ENCODE measurements at regions not wholly inside any gene's neighbourhood (a gene's known extent, or its start where the extent isn't known, plus 50 kb on each side); places are given as distances from the start of the nearest gene placed in this dataset.

DNA sequence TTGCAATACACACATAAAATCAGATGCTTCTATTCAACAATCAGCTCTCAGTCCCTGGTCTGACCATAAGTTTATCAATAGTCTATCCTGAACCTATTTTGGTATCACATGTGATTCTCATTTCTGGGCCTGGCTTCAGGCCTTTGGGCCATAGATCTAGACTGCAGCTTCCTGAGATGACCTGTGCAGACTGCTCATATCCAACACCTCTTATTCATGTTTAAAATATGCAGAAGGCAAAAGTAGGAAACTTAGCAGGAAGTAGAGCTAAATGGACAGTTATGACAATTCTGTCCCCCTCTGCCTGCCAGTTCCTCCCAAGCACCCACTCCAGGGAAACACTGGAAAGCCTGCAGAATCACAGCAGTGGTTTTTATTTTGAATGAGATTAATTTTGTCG, 53.3 kb downstream of the C7orf25 start:
- Histone ChIP-seq H2BK120ac (ENCODE audit: low read depth, low read length) (no peak overlapping the region), H2BK5ac (ENCODE audit: low read length) (no peak overlapping the region), H3K4me1 (ENCODE audit: control insufficient read depth, low read depth, low read length) (no peaks in the 10 kb centered on the region), H3K18ac (ENCODE audit: low read length) (no peak overlapping the region), H3K36me3 (ENCODE audit: control insufficient read depth, insufficient read depth, low read length) (no peaks in the 10 kb centered on the region), H3K4me3 (ENCODE audit: low read length) (no peak overlapping the region), H3K79me1 (ENCODE audit: low read length) (no peaks in the 10 kb centered on the region), H2AK5ac (ENCODE audit: low read length) (no peak overlapping the region), H3K23ac (ENCODE audit: low read length) (no peak overlapping the region), H3K56ac (ENCODE audit: low read length) (no peak overlapping the region), H3K4me2 (ENCODE audit: low read length) (no peak overlapping the region), H3K27ac (ENCODE audit: low read depth, low read length) (no peak overlapping the region), H3K9ac (ENCODE audit: low read length) (no peak overlapping the region), H2BK15ac (replicated peaks; ENCODE audit: low read depth) (no peak overlapping the region), H4K8ac (ENCODE audit: low read depth, low read length) (no peak overlapping the region), H3K4ac (ENCODE audit: low read depth, low read length) (no peak overlapping the region), H3K27me3 (ENCODE audit: insufficient read depth, low read length, poor library complexity) (no peaks in the 10 kb centered on the region), H3K79me2 (ENCODE audit: control insufficient read depth, insufficient read depth, low read length) (no peaks in the 10 kb centered on the region), H4K5ac (ENCODE audit: low read length) (no peak overlapping the region)
- no CpG with 5 or more reads among the region's 1 CpG for WGBS (ENCODE audit: extremely low coverage, insufficient coverage, low lambda C conversion rate)
- DNase-seq = no peak

DNA sequence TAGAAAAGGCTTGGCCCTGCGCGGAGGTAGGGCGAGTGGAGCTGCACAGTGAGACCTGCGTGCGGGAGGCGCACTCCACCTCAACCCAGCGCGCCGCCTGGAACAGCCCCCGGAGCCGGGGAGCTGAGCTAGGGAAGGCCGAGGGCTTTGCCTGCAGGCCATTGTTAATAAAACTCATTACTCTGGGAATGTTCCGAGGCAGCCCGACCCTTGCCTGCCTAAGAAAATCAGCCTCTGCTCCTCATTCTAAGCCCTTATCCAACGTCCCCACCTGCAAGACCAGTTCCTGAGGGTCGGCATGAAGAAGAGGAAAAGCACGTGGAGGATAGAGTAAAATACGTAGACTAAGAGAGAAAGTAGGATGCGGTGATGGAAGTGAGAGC, 55.3 kb downstream of the C7orf25 start:
- Histone ChIP-seq H3K4me1 (ENCODE audit: control insufficient read depth, low read depth, low read length) (no peaks in the 10 kb centered on the region), H2BK120ac (ENCODE audit: low read depth, low read length) (no peak overlapping the region), H3K4ac (ENCODE audit: low read depth, low read length) (no peak overlapping the region), H3K36me3 (ENCODE audit: control insufficient read depth, insufficient read depth, low read length) (no peaks in the 10 kb centered on the region), H3K18ac (ENCODE audit: low read length) (no peak overlapping the region), H2BK15ac (replicated peaks; ENCODE audit: low read depth) (no peak overlapping the region), H3K4me3 (ENCODE audit: low read length) (no peak overlapping the region), H3K4me2 (ENCODE audit: low read length) (no peak overlapping the region), H4K5ac (ENCODE audit: low read length) (no peak overlapping the region), H4K8ac (ENCODE audit: low read depth, low read length) (no peak overlapping the region), H2AK5ac (ENCODE audit: low read length) (no peak overlapping the region), H3K9ac (ENCODE audit: low read length) (no peak overlapping the region), H3K23ac (ENCODE audit: low read length) (no peak overlapping the region), H3K56ac (ENCODE audit: low read length) (no peak overlapping the region), H3K79me2 (ENCODE audit: control insufficient read depth, insufficient read depth, low read length) (no peaks in the 10 kb centered on the region), H3K79me1 (ENCODE audit: low read length) (no peaks in the 10 kb centered on the region), H3K27ac (ENCODE audit: low read depth, low read length) (no peak overlapping the region), H2BK5ac (ENCODE audit: low read length) (no peak overlapping the region), H3K27me3 (ENCODE audit: insufficient read depth, low read length, poor library complexity) (no peaks in the 10 kb centered on the region)
- no CpG with 5 or more reads among the region's 19 CpGs for WGBS (ENCODE audit: extremely low coverage, insufficient coverage, low lambda C conversion rate)
- DNase-seq = no peak

- H2BK15ac ChIP-seq (replicated peaks; ENCODE audit: low read depth) = no peak overlapping the region
- H4K8ac ChIP-seq (ENCODE audit: low read depth, low read length) = no peak overlapping the region
- H3K9ac ChIP-seq (ENCODE audit: low read length) = no peak overlapping the region
- no peaks in the 10 kb centered on the region for H3K36me3 ChIP-seq (ENCODE audit: control insufficient read depth, insufficient read depth, low read length)
- no peak overlapping the region for H3K18ac ChIP-seq (ENCODE audit: low read length)
- H4K5ac ChIP-seq (ENCODE audit: low read length) = no peak overlapping the region
- H2AK5ac ChIP-seq (ENCODE audit: low read length) = no peak overlapping the region
- no peak for DNase-seq
- H3K4me2 ChIP-seq (ENCODE audit: low read length) = no peak overlapping the region
- no peak overlapping the region for H3K4ac ChIP-seq (ENCODE audit: low read depth, low read length)
- no peaks in the 10 kb centered on the region for H3K79me2 ChIP-seq (ENCODE audit: control insufficient read depth, insufficient read depth, low read length)
- H2BK5ac ChIP-seq (ENCODE audit: low read length) = no peak overlapping the region
- no CpG with 5 or more reads among the region's 11 CpGs for WGBS (ENCODE audit: extremely low coverage, insufficient coverage, low lambda C conversion rate)
- no peaks in the 10 kb centered on the region for H3K4me1 ChIP-seq (ENCODE audit: control insufficient read depth, low read depth, low read length)
- H2BK120ac ChIP-seq (ENCODE audit: low read depth, low read length) = no peak overlapping the region
- H3K27ac ChIP-seq (ENCODE audit: low read depth, low read length) = no peak overlapping the region
- no peak overlapping the region for H3K23ac ChIP-seq (ENCODE audit: low read length)
- no peaks in the 10 kb centered on the region for H3K27me3 ChIP-seq (ENCODE audit: insufficient read depth, low read length, poor library complexity)
- H3K56ac ChIP-seq (ENCODE audit: low read length) = no peak overlapping the region
- H3K4me3 ChIP-seq (ENCODE audit: low read length) = no peak overlapping the region
- H3K79me1 ChIP-seq (ENCODE audit: low read length) = no peaks in the 10 kb centered on the region
These were observed 57.2 kb downstream of the C7orf25 start for GRCh38 chr7:42854571-42855118.

DNA sequence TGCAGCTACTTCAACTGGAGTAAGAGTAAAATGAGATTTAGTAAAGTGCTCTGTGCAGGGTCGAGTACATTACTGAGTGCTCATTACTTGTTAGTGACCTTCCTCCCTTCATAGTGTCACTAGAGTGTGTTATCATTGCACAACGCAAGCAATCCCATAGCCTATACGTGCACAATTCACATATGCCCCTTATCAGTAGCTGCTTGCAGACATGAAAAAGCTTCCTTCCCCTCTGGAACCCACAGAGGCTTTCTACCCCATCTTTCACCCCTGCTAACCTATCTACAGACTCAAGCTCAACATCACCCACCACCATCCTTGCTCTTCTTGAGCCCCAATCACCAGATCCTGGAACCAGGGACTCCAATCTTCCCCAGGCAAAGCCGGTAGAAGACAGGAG, 59.3 kb downstream of the C7orf25 start:
- H4K5ac ChIP-seq (ENCODE audit: low read length) = no peak overlapping the region
- no peak overlapping the region for H3K4ac ChIP-seq (ENCODE audit: low read depth, low read length)
- H2AK5ac ChIP-seq (ENCODE audit: low read length) = no peak overlapping the region
- WGBS (ENCODE audit: extremely low coverage, insufficient coverage, low lambda C conversion rate) = no CpG with 5 or more reads among the region's 4 CpGs
- H2BK15ac ChIP-seq (replicated peaks; ENCODE audit: low read depth) = no peak overlapping the region
- no peak overlapping the region for H3K18ac ChIP-seq (ENCODE audit: low read length)
- no peak overlapping the region for H3K56ac ChIP-seq (ENCODE audit: low read length)
- no peak overlapping the region for H3K27ac ChIP-seq (ENCODE audit: low read depth, low read length)
- H3K9ac ChIP-seq (ENCODE audit: low read length) = no peak overlapping the region
- H4K8ac ChIP-seq (ENCODE audit: low read depth, low read length) = no peak overlapping the region
- no peak overlapping the region for H3K4me3 ChIP-seq (ENCODE audit: low read length)
- no peak for DNase-seq
- no peaks in the 10 kb centered on the region for H3K79me1 ChIP-seq (ENCODE audit: low read length)
- no peak overlapping the region for H2BK5ac ChIP-seq (ENCODE audit: low read length)
- no peak overlapping the region for H3K23ac ChIP-seq (ENCODE audit: low read length)
- no peaks in the 10 kb centered on the region for H3K27me3 ChIP-seq (ENCODE audit: insufficient read depth, low read length, poor library complexity)
- no peaks in the 10 kb centered on the region for H3K4me1 ChIP-seq (ENCODE audit: control insufficient read depth, low read depth, low read length)
- no peaks in the 10 kb centered on the region for H3K79me2 ChIP-seq (ENCODE audit: control insufficient read depth, insufficient read depth, low read length)
- H3K36me3 ChIP-seq (ENCODE audit: control insufficient read depth, insufficient read depth, low read length) = no peaks in the 10 kb centered on the region
- H2BK120ac ChIP-seq (ENCODE audit: low read depth, low read length) = no peak overlapping the region
- no peak overlapping the region for H3K4me2 ChIP-seq (ENCODE audit: low read length)

DNA sequence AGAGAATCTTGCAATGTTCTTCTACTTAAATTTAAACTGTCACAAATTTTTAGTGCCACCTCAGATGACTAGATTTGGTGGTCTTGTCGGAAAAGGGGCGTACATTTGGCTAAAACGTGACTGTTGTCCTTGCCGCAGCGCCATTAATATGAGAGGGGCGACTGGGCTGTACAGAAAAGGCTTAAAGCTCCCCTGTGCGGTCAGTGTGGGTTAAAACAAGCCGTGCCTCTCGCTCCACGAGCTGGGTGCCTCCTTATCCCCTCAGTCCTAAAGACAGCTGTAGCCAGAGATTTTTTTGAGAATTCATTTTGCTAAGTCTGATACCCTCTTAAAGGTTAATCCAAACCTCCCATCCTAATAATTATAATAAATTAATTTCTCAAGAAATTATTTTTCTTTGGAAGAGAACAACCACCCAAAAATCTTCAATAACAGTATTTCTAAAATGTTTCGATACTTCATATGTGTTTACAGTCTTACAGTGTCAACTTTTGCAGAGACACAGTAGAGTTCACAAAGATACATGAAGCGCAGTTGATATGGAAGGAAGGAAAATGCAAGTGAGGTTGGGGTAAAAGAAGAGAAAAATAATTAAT, 68.6 kb downstream of the C7orf25 start:
- Histone ChIP-seq H3K4me1 (ENCODE audit: control insufficient read depth, low read depth, low read length) (no peaks in the 10 kb centered on the region), H4K5ac (ENCODE audit: low read length) (no peak overlapping the region), H3K4me2 (ENCODE audit: low read length) (no peak overlapping the region), H3K9ac (ENCODE audit: low read length) (no peak overlapping the region), H3K27me3 (ENCODE audit: insufficient read depth, low read length, poor library complexity) (no peaks in the 10 kb centered on the region), H2BK15ac (replicated peaks; ENCODE audit: low read depth) (no peak overlapping the region), H3K56ac (ENCODE audit: low read length) (no peak overlapping the region), H3K36me3 (ENCODE audit: control insufficient read depth, insufficient read depth, low read length) (no peaks in the 10 kb centered on the region), H2AK5ac (ENCODE audit: low read length) (no peak overlapping the region), H2BK120ac (ENCODE audit: low read depth, low read length) (no peak overlapping the region), H3K4ac (ENCODE audit: low read depth, low read length) (no peak overlapping the region), H2BK5ac (ENCODE audit: low read length) (no peak overlapping the region), H3K23ac (ENCODE audit: low read length) (no peak overlapping the region), H3K79me2 (ENCODE audit: control insufficient read depth, insufficient read depth, low read length) (no peaks in the 10 kb centered on the region), H3K4me3 (ENCODE audit: low read length) (no peak overlapping the region), H3K18ac (ENCODE audit: low read length) (no peak overlapping the region), H4K8ac (ENCODE audit: low read depth, low read length) (no peak overlapping the region), H3K79me1 (ENCODE audit: low read length) (no peaks in the 10 kb centered on the region), H3K27ac (ENCODE audit: low read depth, low read length) (no peak overlapping the region)
- WGBS (ENCODE audit: extremely low coverage, insufficient coverage, low lambda C conversion rate) = no CpG with 5 or more reads among the region's 12 CpGs
- DNase-seq = peak; percentile 70

GRCh38 chr7:42834676-42835075, 77.2 kb downstream of the C7orf25 start:
- Histone ChIP-seq H3K27me3 (ENCODE audit: insufficient read depth, low read length, poor library complexity) (no peaks in the 10 kb centered on the region), H3K56ac (ENCODE audit: low read length) (no peak overlapping the region), H2AK5ac (ENCODE audit: low read length) (no peak overlapping the region), H3K18ac (ENCODE audit: low read length) (no peak overlapping the region), H3K79me1 (ENCODE audit: low read length) (no peaks in the 10 kb centered on the region), H2BK120ac (ENCODE audit: low read depth, low read length) (no peak overlapping the region), H2BK5ac (ENCODE audit: low read length) (no peak overlapping the region), H3K4ac (ENCODE audit: low read depth, low read length) (no peak overlapping the region), H4K8ac (ENCODE audit: low read depth, low read length) (no peak overlapping the region), H4K5ac (ENCODE audit: low read length) (no peak overlapping the region), H3K4me2 (ENCODE audit: low read length) (no peak overlapping the region), H3K4me3 (ENCODE audit: low read length) (no peak overlapping the region), H3K36me3 (ENCODE audit: control insufficient read depth, insufficient read depth, low read length) (no peaks in the 10 kb centered on the region), H2BK15ac (replicated peaks; ENCODE audit: low read depth) (no peak overlapping the region), H3K79me2 (ENCODE audit: control insufficient read depth, insufficient read depth, low read length) (no peaks in the 10 kb centered on the region), H3K27ac (ENCODE audit: low read depth, low read length) (no peak overlapping the region), H3K4me1 (ENCODE audit: control insufficient read depth, low read depth, low read length) (no peaks in the 10 kb centered on the region), H3K9ac (ENCODE audit: low read length) (no peak overlapping the region), H3K23ac (ENCODE audit: low read length) (no peak overlapping the region)
- no peak for DNase-seq

All from mesendoderm (in vitro differentiated cells).